Neural cell (in vitro differentiated cells): ENCODE measurements at regions not wholly inside any gene's neighbourhood (a gene's known extent, or its start where the extent isn't known, plus 50 kb on each side); places are given as distances from the start of the nearest gene placed in this dataset.
A peak's percentile ranks its signal among the peaks of the same experiment; 100 is the strongest.

Experiments
- H2AFZ ChIP-seq: fragments of 200-600, 300-800 bp; sonication (generic), shearing (Covaris generic); 2 replicates; pipeline ENCODE4 v1.6.0; 2014; ENCODE audit warnings: low read depth, mild to moderate bottlenecking, antibody characterized with exemption, low read length, moderate library complexity
- H3F3A ChIP-seq: fragments of 200-600 bp; shearing (Covaris generic); 2 replicates; pipeline ENCODE4 v1.6.1; 2016; ENCODE audit warnings: mild to moderate bottlenecking, moderate library complexity, mixed read lengths, antibody characterized with exemption, low read length; ENCODE audit not compliant: insufficient read depth, poor library complexity, severe bottlenecking
- H3K27ac ChIP-seq: fragments of 200-600, 300-800 bp; sonication (generic), shearing (Covaris generic); 2 replicates; pipeline ENCODE4 v1.5.1; 2014; ENCODE audit warnings: mild to moderate bottlenecking, low read length, moderate library complexity
- H3K27me3 ChIP-seq: fragments of 300-800, 200-600 bp; sonication (generic), shearing (Covaris generic); 2 replicates; pipeline ENCODE4 v1.6.0; 2014; ENCODE audit warnings: mild to moderate bottlenecking, low read depth, low read length, moderate library complexity; ENCODE audit not compliant: insufficient read depth
- H3K36me3 ChIP-seq: fragments of 300-800, 200-600 bp; sonication (generic), shearing (Covaris generic); 2 replicates; pipeline ENCODE4 v1.5.1; 2014; ENCODE audit warnings: mild to moderate bottlenecking, antibody characterized with exemption, low read length, moderate library complexity; ENCODE audit not compliant: insufficient read depth
- H3K4me2 ChIP-seq: fragments of 300-800, 200-600 bp; sonication (generic), shearing (Covaris generic); 2 replicates; pipeline ENCODE4 v1.6.0; 2014; ENCODE audit warnings: mild to moderate bottlenecking, low read length
- H3K4me3 ChIP-seq: fragments of 300-800, 200-600 bp; sonication (generic), shearing (Covaris generic); 2 replicates; pipeline ENCODE4 v1.5.1; 2014; ENCODE audit warnings: mild to moderate bottlenecking, low read length, moderate library complexity
- H3K79me2 ChIP-seq: fragments of 200-600 bp; shearing (Covaris generic); replicated peaks from 2 replicates; pipeline ENCODE4 v1.6.0; 2014; ENCODE audit warnings: mild to moderate bottlenecking, low read length, moderate library complexity; ENCODE audit not compliant: insufficient read depth
- H3K9ac ChIP-seq: fragments of 300-800, 200-600 bp; sonication (generic), shearing (Covaris generic); 2 replicates; pipeline ENCODE4 v1.6.1; 2016; ENCODE audit warnings: mild to moderate bottlenecking, low read length, mixed read lengths
- H3K9me2 ChIP-seq: fragments of 200-600 bp; shearing (Covaris generic); 2 replicates; pipeline ENCODE4 v1.6.1; 2016; ENCODE audit warnings: mild to moderate bottlenecking, low read length, mixed read lengths; ENCODE audit not compliant: insufficient read depth
- H3K9me3 ChIP-seq: fragments of 200-600, 300-800 bp; sonication (generic), shearing (Covaris generic); 2 replicates; pipeline ENCODE4 v1.6.1; 2016; ENCODE audit warnings: mild to moderate bottlenecking, mixed run types, low read length, moderate library complexity, mixed read lengths
- H4K20me1 ChIP-seq: fragments of 200-600 bp; shearing (Covaris generic); 2 replicates; pipeline ENCODE4 v1.6.1; 2016; ENCODE audit warnings: mild to moderate bottlenecking, mixed run types; ENCODE audit not compliant: insufficient read depth
- EP300 ChIP-seq: fragments of 450-650 bp; conservative IDR thresholded peaks from 2 replicates; pipeline ENCODE4 v1.6.1; 2014; ENCODE audit warnings: antibody characterized with exemption, mild to moderate bottlenecking, moderate library complexity; ENCODE audit not compliant: poor library complexity, severe bottlenecking
- EZH2 ChIP-seq: fragments of 200-600, 300-800 bp; shearing (Covaris generic), sonication (generic); IDR thresholded peaks from 2 replicates; pipeline ENCODE4 v1.6.1; 2014; ENCODE audit warnings: antibody characterized with exemption, low read length, borderline replicate concordance, mild to moderate bottlenecking; ENCODE audit not compliant: insufficient read depth, poor library complexity, severe bottlenecking
- MXI1 ChIP-seq: fragments of 450-650 bp; conservative IDR thresholded peaks from 2 replicates; pipeline ENCODE4 v1.6.1; 2014; ENCODE audit warnings: antibody characterized with exemption, mild to moderate bottlenecking; ENCODE audit not compliant: poor library complexity, severe bottlenecking
- POLR2AphosphoS5 ChIP-seq: IDR thresholded peaks from 2 replicates; pipeline ENCODE4 v1.6.1; 2012
- RAD21 ChIP-seq: fragments of 450-650 bp; conservative IDR thresholded peaks from 2 replicates; pipeline ENCODE4 v1.6.1; 2014; ENCODE audit warnings: antibody characterized with exemption, mild to moderate bottlenecking, moderate library complexity
- SMC3 ChIP-seq: fragments of 450-650 bp; conservative IDR thresholded peaks from 2 replicates; pipeline ENCODE4 v1.6.1; 2014; ENCODE audit warnings: antibody characterized with exemption, mild to moderate bottlenecking, moderate library complexity; ENCODE audit not compliant: poor library complexity
- TAF1 ChIP-seq: IDR thresholded peaks from 2 replicates; pipeline ENCODE4 v1.6.1; 2012; ENCODE audit warnings: low read depth
- TF ChIP-seq, protein P1 (sequence below): fragments of 450-650 bp; IDR thresholded peaks from 2 replicates; pipeline ENCODE4 v1.5.1; 2014; ENCODE audit warnings: antibody characterized with exemption, mild to moderate bottlenecking, moderate library complexity; ENCODE audit not compliant: poor library complexity, severe bottlenecking
- TF ChIP-seq, protein P2 (sequence below): IDR thresholded peaks from 2 replicates; pipeline ENCODE4 v1.6.1; 2012; ENCODE audit warnings: borderline replicate concordance

DNA sequence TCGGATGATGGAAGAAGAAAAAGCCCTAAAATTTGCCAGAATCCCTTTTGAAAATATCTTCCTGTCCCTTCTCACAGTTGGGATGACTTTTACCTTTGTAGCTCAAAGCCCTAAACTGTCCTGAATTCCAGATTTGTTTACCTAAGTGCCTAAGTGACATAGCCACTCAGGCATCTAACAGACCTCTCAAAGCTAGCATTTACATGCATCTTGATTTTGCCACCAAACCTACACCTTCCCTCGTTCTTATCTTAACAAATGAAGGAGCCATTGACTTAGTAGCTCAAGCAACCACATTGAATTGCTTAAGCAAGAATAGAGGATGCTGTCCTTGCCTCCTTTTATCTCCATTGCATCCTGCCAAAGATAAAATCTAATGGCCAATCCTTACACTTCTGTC lies 198.4 kb upstream of the NTM start:
- Histone ChIP-seq H2AFZ (no peak overlapping the region), H3K27ac (no peak overlapping the region), H3F3A (no peaks in the 10 kb centered on the region), H3K27me3 (no peaks in the 10 kb centered on the region), H4K20me1 (no peaks in the 10 kb centered on the region), H3K36me3 (no peaks in the 10 kb centered on the region), H3K4me3 (no peak overlapping the region), H3K4me2 (no peak overlapping the region), H3K9me2 (no peaks in the 10 kb centered on the region), H3K9ac (no peak overlapping the region), H3K79me2 (no peaks in the 10 kb centered on the region), H3K9me3 (no peaks in the 10 kb centered on the region)
- TF ChIP-seq, protein P1, sequence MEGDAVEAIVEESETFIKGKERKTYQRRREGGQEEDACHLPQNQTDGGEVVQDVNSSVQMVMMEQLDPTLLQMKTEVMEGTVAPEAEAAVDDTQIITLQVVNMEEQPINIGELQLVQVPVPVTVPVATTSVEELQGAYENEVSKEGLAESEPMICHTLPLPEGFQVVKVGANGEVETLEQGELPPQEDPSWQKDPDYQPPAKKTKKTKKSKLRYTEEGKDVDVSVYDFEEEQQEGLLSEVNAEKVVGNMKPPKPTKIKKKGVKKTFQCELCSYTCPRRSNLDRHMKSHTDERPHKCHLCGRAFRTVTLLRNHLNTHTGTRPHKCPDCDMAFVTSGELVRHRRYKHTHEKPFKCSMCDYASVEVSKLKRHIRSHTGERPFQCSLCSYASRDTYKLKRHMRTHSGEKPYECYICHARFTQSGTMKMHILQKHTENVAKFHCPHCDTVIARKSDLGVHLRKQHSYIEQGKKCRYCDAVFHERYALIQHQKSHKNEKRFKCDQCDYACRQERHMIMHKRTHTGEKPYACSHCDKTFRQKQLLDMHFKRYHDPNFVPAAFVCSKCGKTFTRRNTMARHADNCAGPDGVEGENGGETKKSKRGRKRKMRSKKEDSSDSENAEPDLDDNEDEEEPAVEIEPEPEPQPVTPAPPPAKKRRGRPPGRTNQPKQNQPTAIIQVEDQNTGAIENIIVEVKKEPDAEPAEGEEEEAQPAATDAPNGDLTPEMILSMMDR = no peak
- TF ChIP-seq EZH2 (no peak), POLR2AphosphoS5 (no peak), SMC3 (no peak), TAF1 (no peak), MXI1 (no peak), RAD21 (no peak), EP300 (no peak)
- TF ChIP-seq, protein P2, sequence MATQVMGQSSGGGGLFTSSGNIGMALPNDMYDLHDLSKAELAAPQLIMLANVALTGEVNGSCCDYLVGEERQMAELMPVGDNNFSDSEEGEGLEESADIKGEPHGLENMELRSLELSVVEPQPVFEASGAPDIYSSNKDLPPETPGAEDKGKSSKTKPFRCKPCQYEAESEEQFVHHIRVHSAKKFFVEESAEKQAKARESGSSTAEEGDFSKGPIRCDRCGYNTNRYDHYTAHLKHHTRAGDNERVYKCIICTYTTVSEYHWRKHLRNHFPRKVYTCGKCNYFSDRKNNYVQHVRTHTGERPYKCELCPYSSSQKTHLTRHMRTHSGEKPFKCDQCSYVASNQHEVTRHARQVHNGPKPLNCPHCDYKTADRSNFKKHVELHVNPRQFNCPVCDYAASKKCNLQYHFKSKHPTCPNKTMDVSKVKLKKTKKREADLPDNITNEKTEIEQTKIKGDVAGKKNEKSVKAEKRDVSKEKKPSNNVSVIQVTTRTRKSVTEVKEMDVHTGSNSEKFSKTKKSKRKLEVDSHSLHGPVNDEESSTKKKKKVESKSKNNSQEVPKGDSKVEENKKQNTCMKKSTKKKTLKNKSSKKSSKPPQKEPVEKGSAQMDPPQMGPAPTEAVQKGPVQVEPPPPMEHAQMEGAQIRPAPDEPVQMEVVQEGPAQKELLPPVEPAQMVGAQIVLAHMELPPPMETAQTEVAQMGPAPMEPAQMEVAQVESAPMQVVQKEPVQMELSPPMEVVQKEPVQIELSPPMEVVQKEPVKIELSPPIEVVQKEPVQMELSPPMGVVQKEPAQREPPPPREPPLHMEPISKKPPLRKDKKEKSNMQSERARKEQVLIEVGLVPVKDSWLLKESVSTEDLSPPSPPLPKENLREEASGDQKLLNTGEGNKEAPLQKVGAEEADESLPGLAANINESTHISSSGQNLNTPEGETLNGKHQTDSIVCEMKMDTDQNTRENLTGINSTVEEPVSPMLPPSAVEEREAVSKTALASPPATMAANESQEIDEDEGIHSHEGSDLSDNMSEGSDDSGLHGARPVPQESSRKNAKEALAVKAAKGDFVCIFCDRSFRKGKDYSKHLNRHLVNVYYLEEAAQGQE = no peak

DNA sequence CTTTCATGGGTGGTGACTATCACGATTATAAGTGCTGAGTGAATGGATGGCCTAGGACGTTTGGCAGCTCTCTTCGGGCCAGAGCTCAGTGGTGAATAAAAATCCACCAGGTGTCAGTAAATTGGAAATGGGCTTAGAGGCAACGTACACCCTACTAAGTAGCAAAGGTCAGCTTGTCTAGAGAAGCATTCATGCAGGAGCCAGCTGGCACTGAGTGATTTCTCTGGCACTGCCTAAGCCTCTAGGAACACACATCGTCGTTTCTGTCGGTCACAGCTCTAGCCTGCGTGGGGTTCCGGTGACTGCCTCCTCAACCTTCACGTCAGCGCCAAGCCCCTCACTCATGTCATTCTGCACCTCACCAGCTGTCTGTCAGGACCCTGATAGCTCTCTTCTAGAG lies 192.4 kb upstream of the NTM start:
- Histone ChIP-seq H3K27me3 (no peaks in the 10 kb centered on the region), H3K9ac (no peak overlapping the region), H3K27ac (no peak overlapping the region), H3F3A (no peaks in the 10 kb centered on the region), H3K79me2 (no peaks in the 10 kb centered on the region), H2AFZ (no peak overlapping the region), H3K9me3 (no peaks in the 10 kb centered on the region), H3K36me3 (no peaks in the 10 kb centered on the region), H3K4me3 (no peak overlapping the region), H4K20me1 (no peaks in the 10 kb centered on the region), H3K9me2 (no peaks in the 10 kb centered on the region), H3K4me2 (no peak overlapping the region)
- TF ChIP-seq, protein P1 = no peak
- TF ChIP-seq RAD21 (no peak), EP300 (peak; percentile 17)
